GM18909 (cell line): ENCODE measurements at regions not wholly inside any gene's neighbourhood (a gene's known extent, or its start where the extent isn't known, plus 50 kb on each side); places are given as distances from the start of the nearest gene placed in this dataset.

Source experiments
- ATAC-seq: cut with Tn5 transposase; IDR thresholded peaks from one replicate; pipeline ENCODE4 v1.9.1; 2021; ENCODE audit warnings: mild to moderate bottlenecking; ENCODE audit not compliant: unreplicated experiment, poor library complexity

- no peak for ATAC-seq
Observed at GRCh38 chr13:26967119-26968038, 204.2 kb downstream of the USP12 start.

GRCh38 chr13:26966701-26967080, 204.9 kb downstream of the USP12 start:
- ATAC-seq = no peak

GRCh38 chr13:26965952-26966700, 205.5 kb downstream of the USP12 start:
- ATAC-seq = no peak

- ATAC-seq = no peak
Observed at GRCh38 chr13:26964278-26965250, 204.0 kb upstream of the GPR12 start.

- no peak for ATAC-seq
Observed at GRCh38 chr13:26962671-26963070, 202.1 kb upstream of the GPR12 start.

- ATAC-seq = no peak
Observed at GRCh38 chr13:26961890-26962615, 201.5 kb upstream of the GPR12 start.

- no peak for ATAC-seq
Observed at GRCh38 chr13:26957182-26957581, 196.6 kb upstream of the GPR12 start.

GRCh38 chr13:26956522-26957142, 196.0 kb upstream of the GPR12 start:
- ATAC-seq = no peak

- ATAC-seq = no peak
Observed at GRCh38 chr13:26954976-26955375, 194.4 kb upstream of the GPR12 start.

GRCh38 chr13:26953291-26953690, 192.7 kb upstream of the GPR12 start:
- no peak for ATAC-seq

- no peak for ATAC-seq
Observed at GRCh38 chr13:26952551-26953143, 192.1 kb upstream of the GPR12 start.

- ATAC-seq = no peak
Observed at GRCh38 chr13:26951581-26952177, 191.1 kb upstream of the GPR12 start.

- ATAC-seq = no peak
Observed at GRCh38 chr13:26950968-26951367, 190.4 kb upstream of the GPR12 start.

GRCh38 chr13:26950546-26950945, 190.0 kb upstream of the GPR12 start:
- ATAC-seq = no peak

- ATAC-seq = no peak
Observed at GRCh38 chr13:26949701-26950502, 189.3 kb upstream of the GPR12 start.

- ATAC-seq = no peak
Observed at GRCh38 chr13:26948353-26948752, 187.8 kb upstream of the GPR12 start.

GRCh38 chr13:26946684-26947343, 186.2 kb upstream of the GPR12 start:
- ATAC-seq = peak; percentile 52
